Stimulated activated CD4-positive, alpha-beta T cell treated with anti-CD3 and anti-CD28 coated beads, Interleukin-15, amount 100 ng/mL, for 24 hours (primary cell): ENCODE measurements at regions not wholly inside any gene's neighbourhood (a gene's known extent, or its start where the extent isn't known, plus 50 kb on each side); places are given as distances from the start of the nearest gene placed in this dataset.
"Not testable (repeated sequence)": the region's sequence is repeated elsewhere in the genome, so short reads cannot be mapped to it uniquely, and the experiment has no call there.

Experiments
- DNase-seq: peaks from one replicate; pipeline ENCODE4 v3.0.0-alpha.2; 2020

DNA sequence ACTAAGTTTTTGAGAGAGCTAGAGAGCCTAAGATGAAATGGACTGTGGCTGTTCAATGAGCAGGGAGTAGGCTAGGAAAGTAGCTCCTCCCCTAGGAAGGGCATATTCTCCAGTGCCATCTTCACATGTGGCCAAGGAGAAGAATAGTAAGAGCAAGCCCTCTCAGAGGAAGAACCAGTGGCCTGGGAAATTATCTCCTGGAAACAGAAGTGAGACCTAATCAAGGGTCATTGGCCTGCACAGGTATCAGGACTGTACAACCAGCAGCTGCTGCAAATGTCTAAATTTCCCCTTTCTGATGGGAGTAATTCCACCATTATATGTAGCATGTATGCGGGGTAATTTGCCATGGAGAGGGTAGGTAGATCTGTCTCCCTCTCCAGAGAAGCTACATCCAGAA, 334.8 kb upstream of the RASGEF1B start:
- no peak for DNase-seq

DNA sequence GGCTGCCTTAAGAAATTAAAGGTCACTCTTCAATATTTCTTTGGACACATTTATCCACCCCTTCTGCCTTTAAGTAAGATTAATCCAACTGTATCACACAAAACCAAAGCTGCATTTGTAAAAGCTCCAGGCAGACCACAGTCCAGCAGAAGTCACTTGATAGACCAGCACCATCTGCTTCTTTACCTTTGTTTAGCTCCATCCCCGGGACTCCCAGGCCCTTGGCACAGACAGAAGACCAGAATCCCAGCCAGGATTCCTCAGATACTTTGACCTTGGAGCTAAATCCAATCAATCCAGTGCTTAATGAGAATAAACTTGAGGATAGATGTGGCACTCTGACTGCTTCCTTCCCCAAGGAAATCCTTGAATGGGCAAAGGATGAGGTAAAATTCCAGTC, 333.1 kb upstream of the RASGEF1B start:
- no peak for DNase-seq

DNA sequence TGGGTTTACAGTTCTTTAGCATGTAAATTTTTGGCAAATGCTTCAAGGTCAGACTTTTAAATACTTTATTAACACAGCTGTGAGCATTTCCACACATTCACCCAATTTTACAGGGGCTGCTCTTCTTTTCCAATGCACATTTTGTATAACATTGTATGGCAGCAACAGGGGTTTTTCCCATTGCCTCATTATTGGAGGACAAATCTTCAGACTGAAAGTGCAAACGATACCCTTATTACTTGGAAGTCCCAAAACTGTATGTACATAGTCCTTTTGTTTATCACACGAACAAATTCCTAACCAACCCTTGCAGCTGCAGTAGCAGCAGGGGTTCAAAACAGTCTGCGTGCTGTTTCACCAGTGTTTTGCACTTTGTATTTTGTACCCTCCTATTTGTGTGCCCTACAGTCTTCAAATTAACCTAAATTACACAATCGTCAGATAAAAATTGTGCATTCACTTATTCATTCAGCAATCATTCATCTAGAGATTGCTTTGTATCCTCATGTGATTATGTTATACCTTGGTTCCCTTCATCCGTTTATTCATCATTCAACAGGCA, 330.7 kb upstream of the RASGEF1B start:
- no peak for DNase-seq

DNA sequence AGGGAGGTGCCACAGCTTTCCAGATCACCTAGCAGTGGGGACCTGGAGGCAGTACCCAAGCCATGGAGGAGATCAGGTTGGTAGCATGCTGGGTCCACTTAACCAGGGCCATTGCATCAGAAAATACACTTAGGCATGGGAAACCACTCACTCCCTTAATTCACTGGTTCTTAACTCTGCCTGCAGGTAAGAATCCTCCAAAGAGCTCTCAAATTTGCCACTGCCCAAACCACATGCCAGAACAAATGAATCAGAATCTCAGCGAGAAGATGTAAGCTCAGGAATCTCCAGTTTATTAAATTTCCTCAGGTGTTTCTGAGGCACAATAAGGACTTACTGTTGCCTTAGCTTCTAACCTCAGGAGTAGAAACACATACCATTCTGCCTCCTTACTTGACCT, 327.7 kb upstream of the RASGEF1B start:
- DNase-seq: no peak

DNA sequence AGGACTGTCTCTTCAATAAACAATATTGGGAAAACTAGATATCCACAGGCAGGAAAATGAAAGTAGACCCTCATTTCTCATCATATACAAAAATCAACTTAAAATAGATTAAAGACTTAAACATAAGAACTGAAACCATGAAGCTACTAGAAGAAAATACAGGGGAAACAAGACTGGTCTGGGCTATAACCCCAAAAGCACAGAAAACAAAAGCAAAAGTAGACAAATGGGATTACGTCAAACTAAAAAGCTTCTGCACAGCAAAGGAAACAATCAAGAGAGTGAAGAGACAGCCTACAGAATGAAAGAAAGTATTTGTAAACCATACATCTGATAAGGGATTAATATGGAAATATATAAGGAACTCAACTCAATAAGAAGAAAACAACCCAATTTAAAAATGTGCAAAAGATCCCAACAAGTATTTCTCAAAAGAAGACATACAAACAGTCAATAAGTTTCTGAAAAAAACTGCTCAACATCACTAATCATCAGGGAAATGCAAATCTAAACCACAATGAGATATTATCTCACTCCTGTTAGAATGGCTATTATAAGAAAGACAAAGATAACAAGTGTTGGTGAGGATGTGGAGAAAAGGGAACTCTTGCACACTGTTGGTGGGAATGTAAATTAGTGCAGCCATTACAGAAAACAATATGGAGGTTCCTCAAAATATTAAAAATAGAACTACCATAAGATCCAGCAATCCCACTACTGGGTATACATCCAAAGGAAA, 325.3 kb upstream of the RASGEF1B start:
- no peak for DNase-seq

DNA sequence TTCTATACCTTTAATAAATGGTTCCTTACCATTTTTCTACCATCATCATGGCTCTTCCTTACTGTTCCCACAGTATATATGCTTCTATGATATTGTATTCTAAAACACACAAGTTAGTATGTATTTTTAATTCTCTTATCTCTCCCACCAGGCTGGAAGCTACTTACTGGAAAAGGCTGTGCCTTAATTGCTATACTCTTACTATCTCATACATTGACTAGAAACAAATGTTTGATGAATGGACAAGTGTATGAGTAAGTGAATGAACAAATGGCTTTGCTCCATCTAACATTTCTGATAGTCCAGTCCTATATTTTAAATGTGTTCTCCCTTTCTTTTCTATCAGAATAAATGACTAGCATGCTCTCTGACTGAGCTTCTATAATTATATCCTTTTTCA, 320.8 kb upstream of the RASGEF1B start:
- no peak for DNase-seq

DNA sequence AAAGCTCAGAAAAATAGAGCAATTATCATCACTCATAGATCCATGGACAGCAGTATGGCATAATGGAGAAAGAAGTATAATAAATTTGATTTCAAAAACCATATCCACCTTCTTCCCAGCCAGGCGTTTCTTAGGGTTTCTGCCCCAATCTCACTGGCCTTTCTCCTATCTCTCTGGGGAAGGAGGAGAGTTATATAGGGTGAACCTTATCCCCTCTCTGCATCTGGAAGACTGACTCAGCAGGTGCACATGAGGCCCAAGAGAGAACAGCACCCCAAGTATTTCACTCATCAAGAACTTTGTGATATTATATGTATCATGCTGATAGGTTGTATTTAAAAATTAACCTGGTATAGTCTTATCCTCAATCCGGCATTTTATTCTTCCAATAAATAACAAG, 318.8 kb upstream of the RASGEF1B start:
- DNase-seq: no peak

DNA sequence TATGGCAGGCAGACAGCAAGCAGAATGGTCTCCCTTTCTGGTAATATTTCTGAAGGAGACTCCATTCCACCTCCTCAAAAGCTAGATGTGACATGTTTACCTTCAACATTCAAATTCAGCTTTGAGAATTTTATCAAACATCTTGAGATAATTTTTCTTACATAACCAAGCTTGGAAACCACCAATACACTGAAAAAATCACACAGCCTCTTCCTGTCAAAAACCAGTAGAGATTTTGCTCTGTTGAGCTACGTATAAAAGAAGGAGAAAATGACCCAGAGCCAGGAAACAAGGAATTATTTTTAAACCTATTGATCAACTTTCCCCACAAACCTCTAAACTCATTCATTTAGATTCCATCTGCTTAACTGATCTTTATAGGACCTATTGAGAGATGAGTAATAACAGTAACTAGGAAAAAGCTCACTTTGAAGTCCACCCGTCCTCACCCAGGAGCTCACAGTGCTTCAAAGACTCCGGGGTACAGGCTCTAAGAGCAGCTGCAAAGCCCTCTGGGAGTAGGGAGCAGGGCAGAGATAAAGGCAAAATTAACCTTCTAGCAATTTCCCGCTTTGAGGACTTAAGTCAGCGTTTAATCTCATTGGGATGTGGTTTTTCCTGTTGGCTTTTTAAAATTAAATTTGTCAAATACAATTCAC, 318.2 kb upstream of the RASGEF1B start:
- no peak for DNase-seq

DNA sequence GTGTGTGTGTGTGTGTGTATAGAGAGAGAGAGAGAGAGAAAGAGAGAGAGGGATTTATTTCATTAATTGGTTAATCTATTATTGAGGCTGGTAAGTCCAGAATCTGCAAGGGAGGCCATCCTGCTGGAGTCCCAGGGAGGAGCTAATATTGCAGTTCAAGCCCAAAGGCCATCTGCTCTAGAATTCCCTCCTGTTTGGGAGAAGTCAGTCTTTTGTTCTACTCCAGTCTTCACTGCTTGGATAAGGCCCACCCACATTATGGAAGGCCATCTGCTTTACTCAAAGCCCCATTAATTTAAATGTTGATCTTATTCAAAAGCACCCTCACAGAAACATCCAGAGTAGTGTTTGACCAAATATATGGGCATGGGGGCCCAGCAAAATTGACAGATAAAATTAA, 317.5 kb upstream of the RASGEF1B start:
- DNase-seq: no peak

DNA sequence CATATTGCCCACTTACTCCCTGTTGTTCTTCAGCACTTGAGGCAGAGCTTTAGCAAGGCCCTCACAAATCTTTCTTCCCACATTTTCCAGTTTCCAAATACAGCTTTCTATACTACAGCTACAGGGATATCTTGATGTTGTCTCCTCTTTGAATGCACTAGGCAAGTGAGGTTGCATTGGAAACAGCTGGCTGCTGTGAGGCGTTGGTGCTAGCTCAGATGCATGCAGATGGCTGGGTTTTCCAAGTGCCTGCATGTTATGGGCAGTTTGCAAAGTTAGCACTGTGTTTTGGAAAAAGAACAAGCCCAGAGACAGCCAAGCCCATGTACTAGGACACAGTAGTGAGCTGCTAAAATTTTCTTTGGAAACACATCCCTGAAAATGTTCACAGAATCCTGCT, 315.1 kb upstream of the RASGEF1B start:
- DNase-seq: no peak

DNA sequence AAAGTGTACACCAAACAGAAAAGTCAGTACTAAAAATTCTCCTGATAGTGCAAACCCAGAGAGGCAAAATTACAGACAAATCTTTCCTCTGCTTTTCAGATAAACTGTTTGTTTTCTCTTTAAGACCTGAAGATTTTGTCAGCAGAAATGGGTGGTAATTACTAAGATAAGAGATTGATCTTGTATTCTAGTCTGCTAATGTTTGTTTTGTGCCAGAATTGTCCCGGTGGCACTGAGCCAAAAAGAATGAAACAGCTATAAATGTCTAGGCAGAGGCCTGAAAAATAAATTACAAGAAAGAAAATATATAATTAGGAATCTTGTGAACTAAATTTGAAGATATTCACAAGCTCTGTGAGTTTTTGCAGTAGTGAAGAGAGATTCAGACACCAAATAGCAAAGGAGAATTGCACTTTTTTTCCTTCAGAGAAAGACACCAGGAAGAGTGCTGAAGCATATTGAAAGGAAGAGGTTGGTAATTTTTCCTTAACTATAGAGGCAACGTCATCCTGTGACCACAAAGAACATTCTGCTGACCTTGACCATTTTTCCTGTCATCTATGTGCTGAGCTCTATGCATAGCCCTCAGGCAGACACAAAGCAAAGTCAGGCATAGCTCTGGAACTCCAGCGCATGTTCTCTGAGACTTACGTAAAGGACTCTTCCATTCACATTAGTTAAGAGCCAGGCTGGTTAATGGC, 314.5 kb upstream of the RASGEF1B start:
- DNase-seq: no peak

DNA sequence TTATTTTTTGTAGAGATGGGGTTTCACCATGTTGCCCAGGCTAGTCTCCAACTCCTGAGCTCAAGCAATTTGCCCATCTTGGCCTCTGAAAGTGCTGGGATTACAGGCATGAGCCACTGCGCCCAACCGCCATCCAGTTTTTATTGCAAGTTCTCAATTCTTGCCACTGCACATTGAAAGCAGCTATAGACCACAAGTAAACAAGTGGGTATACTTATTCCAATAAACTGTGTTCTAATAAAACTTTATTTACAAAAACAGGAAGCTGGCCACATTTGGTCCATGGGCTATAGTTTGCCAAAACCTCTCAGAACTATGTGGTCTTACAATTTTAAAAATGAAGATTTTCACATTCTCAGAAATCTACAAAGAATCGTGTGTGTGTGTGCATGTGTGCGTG, 313.6 kb upstream of the RASGEF1B start:
- no peak for DNase-seq

DNA sequence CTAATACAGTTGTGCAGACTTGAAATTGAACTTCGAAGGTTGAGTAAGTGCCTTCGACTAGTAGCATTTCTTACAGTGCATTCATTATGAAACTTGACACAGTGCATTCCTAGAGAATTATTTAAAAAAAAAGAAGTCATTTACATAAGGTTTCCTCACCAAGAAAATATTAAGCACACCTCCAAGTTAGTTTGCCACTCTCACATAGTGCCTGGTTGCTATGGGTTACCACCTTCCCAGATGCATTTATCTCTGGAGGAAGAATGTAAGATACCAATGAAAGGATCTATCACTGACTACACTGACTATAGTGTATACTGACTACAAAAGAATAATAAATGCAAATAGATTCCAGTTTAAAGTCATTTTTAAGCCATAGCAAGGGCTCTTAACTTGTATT, 311.9 kb upstream of the RASGEF1B start:
- no peak for DNase-seq

DNA sequence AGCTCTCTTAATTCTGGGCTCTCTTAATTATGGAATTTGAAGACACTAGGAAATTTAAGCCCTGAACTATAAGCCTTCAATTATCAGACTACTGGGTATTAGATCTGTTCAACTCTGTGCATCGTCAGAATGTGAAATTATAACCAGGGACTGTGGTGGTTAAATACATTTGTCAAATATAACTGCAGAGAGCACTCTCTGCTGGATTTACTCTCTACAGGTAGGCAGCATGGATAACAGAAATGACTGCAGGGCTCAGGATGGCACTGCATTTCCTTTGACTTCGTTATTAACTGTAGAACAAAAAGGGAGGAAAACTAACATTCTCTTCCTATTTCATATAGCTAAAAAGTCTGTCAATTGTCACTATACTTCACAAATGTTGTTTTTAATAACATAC, 310.1 kb upstream of the RASGEF1B start:
- DNase-seq: no peak

DNA sequence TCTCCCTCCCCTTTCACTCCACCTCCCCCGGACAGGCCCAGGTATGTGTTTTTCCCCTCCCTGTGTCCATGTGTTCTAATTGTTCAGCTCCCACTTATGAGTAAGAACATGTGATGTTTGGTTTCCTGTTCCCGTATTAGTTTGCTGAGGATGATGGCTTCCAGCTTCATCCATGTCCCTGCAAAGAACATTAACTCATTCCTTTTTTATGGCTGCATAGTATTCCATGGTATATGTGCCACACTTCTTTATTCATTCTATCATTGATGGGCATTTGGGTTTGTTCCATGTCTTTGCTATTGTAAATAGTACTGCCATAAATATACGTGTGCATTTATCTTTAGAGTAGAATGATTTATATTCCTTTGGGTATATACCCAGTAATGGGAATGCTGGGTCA, 306.0 kb upstream of the RASGEF1B start:
- not testable (repeated sequence) for DNase-seq

DNA sequence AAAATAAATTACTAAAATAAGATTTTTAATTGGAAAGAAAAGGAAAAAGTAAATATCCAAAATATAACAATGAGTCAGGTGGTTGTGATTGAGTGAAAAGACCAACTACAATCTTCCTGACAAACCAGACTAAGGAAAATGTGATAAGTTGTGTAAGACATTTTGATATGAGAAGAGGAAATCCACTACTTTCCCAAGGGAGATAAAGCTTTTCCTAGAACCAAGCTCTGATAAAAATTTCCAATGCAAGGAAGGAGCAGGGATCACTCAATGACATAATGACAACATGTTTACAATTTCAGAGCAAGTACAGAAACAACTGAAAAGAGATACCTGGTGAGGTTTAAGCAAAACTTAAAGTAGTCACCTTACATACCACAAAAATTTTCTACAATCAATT, 305.1 kb upstream of the RASGEF1B start:
- no peak for DNase-seq

DNA sequence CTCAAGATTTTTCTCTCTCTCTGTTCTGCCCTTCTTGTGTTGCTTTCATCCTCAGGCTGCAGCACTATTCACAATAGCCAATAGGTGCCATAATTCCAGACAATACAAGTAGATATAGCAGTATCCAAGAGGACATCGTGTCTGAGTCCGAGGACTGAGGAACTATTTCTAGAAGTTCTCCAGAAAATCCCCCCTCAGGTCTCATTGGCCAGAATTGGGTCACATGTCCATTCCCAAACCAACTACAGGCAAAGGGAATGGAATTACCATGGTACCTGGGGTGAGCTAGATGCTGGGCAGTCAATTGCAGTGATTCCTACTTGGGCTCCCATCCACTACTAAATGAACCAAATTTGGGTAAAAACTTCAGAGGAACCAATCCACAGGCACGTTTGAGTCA, 301.9 kb upstream of the RASGEF1B start:
- DNase-seq: no peak

DNA sequence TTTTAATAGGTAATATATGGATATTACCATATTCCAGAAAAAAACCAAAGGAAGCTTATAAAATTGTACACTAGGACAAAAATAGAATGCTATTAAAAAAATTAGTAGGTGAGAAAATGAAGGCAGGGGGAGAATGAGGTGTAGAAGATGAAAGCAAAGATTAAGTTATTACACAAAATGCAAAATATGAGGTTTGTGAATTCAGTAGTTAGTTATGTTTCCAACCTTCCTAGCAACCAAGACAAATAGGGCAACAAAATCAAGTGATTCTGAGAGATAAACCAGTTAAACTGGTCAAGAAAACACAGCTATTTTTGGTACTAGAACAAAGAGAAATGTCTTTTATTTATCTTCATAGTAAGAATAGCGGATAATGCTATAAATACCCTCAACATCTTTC, 300.0 kb upstream of the RASGEF1B start:
- DNase-seq: no peak

DNA sequence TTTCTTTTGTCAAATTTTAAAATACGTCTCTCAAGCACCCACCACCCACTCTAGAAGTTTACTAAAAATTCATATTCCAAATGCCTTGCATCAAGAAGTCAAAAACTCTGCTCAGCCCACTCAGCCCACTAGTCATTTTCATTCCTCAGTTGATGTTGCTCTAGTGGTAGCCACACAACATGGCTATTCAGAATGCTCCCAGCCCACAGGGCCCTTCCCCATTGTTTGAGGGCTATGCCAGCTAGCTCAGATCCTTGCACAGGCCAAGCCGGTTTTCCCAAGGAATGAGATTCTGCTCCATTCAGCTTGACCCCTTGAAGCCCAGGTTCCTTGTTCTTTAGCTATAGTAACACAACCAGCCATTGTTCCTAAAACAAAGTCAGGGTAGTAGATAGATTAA, 297.5 kb upstream of the RASGEF1B start:
- no peak for DNase-seq

DNA sequence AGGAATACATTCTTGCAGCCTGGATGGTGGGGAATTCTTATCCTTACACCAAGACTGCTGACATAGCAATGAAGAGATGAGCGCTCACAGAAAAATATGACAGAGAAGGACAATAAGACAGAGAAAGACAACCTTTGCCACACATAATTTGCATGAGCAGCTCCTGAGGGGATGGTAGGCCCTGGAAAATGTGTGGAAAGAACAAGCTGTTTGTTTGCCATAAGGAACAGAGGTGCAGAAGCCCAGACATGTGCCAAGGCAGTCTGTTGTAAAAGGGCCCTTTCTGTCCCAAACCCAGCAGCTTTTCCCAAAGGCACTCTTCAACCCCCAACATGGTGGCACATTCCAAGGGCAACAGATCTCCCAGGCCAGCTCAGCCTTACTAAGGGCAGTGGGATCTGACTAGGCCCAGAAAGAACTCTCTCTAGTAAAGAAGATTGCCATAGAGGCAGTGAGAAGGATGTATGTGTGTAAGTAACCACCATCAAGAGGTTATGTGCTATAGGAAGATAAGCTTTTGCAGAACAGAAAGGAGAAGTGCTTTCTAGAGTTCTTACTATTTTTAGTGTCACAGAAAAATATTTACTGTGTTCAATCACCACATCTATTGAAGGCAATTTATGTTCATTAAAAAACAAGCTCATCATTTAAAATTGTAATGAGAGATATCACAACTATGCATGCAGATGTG, 287.0 kb upstream of the RASGEF1B start:
- no peak for DNase-seq

DNA sequence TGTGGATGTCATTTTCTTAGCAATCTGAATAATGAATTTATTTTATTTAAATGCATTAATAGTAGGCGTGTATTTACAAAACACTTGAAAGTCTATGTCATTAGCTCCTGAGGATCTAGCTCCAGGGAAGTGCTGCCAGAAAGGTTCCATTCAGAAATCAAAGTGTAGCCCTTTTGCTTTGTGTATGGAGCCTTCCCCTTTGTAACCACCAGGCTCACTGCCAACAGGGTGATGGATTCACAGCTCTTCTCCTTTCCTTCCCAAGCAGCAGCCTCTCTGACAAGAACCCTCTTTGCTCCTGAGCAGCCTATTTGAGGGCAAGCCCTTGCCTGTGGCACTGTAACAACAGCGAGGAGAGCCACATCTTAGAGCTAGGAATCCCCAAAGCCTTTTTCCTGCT, 286.0 kb upstream of the RASGEF1B start:
- DNase-seq: no peak

DNA sequence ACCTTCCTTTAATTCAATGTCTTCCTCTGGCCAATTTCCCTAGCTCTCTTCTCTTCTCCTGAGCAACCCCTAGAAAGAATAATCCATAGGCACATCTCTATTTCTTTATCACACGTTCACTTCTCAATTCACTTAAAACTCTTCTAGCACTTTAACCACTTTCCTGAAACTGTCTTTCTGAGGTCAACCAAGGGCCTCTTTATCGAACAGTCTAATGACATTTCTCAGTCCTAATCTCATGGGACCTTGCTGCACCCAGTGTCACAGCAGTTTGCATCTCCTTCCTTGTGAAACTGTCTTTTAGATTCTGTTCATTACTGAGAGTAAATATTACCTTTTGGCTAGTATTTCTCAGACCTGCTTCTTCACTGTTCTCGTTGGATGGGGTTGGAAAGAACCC, 285.3 kb upstream of the RASGEF1B start:
- no peak for DNase-seq

DNA sequence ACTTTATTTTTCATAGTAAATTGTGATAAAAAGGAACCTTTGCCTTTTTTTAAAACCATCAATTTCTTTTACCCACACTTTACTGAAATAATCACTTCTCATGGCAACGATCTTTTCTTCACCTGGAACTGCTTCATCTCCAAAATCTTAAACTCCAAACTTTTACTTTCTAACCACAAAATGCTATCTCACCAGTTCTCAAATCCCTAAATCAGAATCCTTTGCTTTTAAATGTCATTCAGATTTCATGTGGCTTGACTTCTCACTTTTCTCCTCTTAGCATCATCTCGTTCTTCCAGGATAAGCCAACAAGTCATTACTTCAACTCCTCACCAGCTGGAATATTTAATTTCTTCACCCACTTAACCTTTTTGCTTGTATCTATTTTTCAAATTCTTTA, 284.3 kb upstream of the RASGEF1B start:
- DNase-seq: no peak
